Activated CD8-positive, alpha-beta T cell treated with anti-CD3 and anti-CD28 coated beads for 36 hours (primary cell): ENCODE measurements at regions not wholly inside any gene's neighbourhood (a gene's known extent, or its start where the extent isn't known, plus 50 kb on each side); places are given as distances from the start of the nearest gene placed in this dataset.
"Not testable (repeated sequence)": the region's sequence is repeated elsewhere in the genome, so short reads cannot be mapped to it uniquely, and the experiment has no call there.

Experiments used
- ATAC-seq: fragments of 200-7000 bp; cut with Tn5 transposase; one replicate; pipeline ENCODE4 v1.10.0; 2021; ENCODE audit warnings: mild to moderate bottlenecking, moderate library complexity
- CTCF ChIA-PET: fragments of 350-600 bp; sonication (Branson Sonifier 250); formaldehyde crosslinking; loops from one replicate; lab custom pipeline; 2021; ENCODE audit warnings: antibody characterized with exemption; lab: Charles Lee
- POLR2A ChIA-PET: fragments of 350-600 bp; sonication (Branson Sonifier 250); formaldehyde crosslinking; loops from one replicate; lab custom pipeline; 2021; ENCODE audit warnings: antibody characterized with exemption; lab: Charles Lee
- DNase-seq: peaks from one replicate; pipeline ENCODE4 v3.0.0-alpha.2; 2020
- H3K27ac Mint-ChIP-seq: one replicate; pipeline ENCODE4 v1.8.0; 2021; ENCODE audit warnings: mild to moderate bottlenecking, mixed read lengths
- H3K27me3 Mint-ChIP-seq: one replicate; pipeline ENCODE4 v1.8.0; 2021; ENCODE audit warnings: mixed read lengths
- H3K36me3 Mint-ChIP-seq: one replicate; pipeline ENCODE4 v1.8.0; 2021; ENCODE audit warnings: low read depth, mixed read lengths
- H3K4me1 Mint-ChIP-seq: one replicate; pipeline ENCODE4 v1.8.0; 2021; ENCODE audit warnings: low read depth, mixed read lengths
- H3K4me3 Mint-ChIP-seq: one replicate; pipeline ENCODE4 v1.8.0; 2021; ENCODE audit warnings: mild to moderate bottlenecking, moderate library complexity, mixed read lengths
- H3K9me3 Mint-ChIP-seq: one replicate; pipeline ENCODE4 v1.8.0; 2021; ENCODE audit warnings: mixed read lengths
- CTCF ChIP-seq: fragments of 200-600 bp; IDR thresholded peaks from one replicate; pipeline ENCODE4 v1.8.0; 2022; ENCODE audit warnings: antibody characterized with exemption, mild to moderate bottlenecking
- intact Hi-C: fragments of 100-400 bp; cut with micrococcal nuclease; formaldehyde crosslinking; loops from one replicate; pipeline ENCODE4 v1.10.0; 2022

- ChIA-PET CTCF (no interaction called here), POLR2A (no interaction called here)
- H3K27me3 Mint-ChIP-seq = no peaks in the 10 kb centered on the region
- intact Hi-C loops = no loop called here
- ATAC-seq (no peak), DNase-seq (no peak)
- H3K36me3 Mint-ChIP-seq = no peaks in the 10 kb centered on the region
- no peak overlapping the region for H3K4me3 Mint-ChIP-seq
- no peak overlapping the region for H3K27ac Mint-ChIP-seq
- H3K9me3 Mint-ChIP-seq = peaks cover 6% of the 10 kb centered on the region
- H3K4me1 Mint-ChIP-seq = no peaks in the 10 kb centered on the region
- TF ChIP-seq CTCF = no peak
Measured at GRCh38 chr7:50849991-50850390, 67.3 kb upstream of the GRB10 start.

- no peak for TF ChIP-seq CTCF
- H3K9me3 Mint-ChIP-seq = peaks cover 7% of the 10 kb centered on the region
- H3K27me3 Mint-ChIP-seq = no peaks in the 10 kb centered on the region
- intact Hi-C loops = no loop called here
- ChIA-PET POLR2A (interaction anchor here (0.5 kb wide), 1 partner anchor 79 kb away, joined by 3 read pairs; no protein-coding TSS in a partner anchor), CTCF (interaction anchor here (1.1 kb wide), 1 partner anchor 96 kb away, joined by 3 read pairs; no protein-coding TSS in a partner anchor)
- H3K4me1 Mint-ChIP-seq = no peaks in the 10 kb centered on the region
- DNase-seq (no peak), ATAC-seq (no peak)
- H3K27ac Mint-ChIP-seq = no peak overlapping the region
- H3K4me3 Mint-ChIP-seq = no peak overlapping the region
- H3K36me3 Mint-ChIP-seq = no peaks in the 10 kb centered on the region
Measured at GRCh38 chr7:50848203-50848602, 65.5 kb upstream of the GRB10 start.

- H3K36me3 Mint-ChIP-seq, H3K27ac Mint-ChIP-seq, POLR2A ChIA-PET, DNase-seq, H3K9me3 Mint-ChIP-seq, intact Hi-C loops, CTCF ChIA-PET, H3K4me3 Mint-ChIP-seq, H3K4me1 Mint-ChIP-seq, ATAC-seq: not testable (repeated sequence)
- peaks cover 10% of the 10 kb centered on the region for H3K27me3 Mint-ChIP-seq
Measured at GRCh38 chr7:50844861-50845260, 62.2 kb upstream of the GRB10 start.

- no peaks in the 10 kb centered on the region for H3K4me1 Mint-ChIP-seq
- no peak for ATAC-seq
- peaks cover 7% of the 10 kb centered on the region for H3K9me3 Mint-ChIP-seq
- POLR2A ChIA-PET = no interaction called here
- H3K27me3 Mint-ChIP-seq = peaks cover 14% of the 10 kb centered on the region
- no peak for DNase-seq
- H3K4me3 Mint-ChIP-seq = no peak overlapping the region
- no peak for TF ChIP-seq CTCF
- intact Hi-C loops = no loop called here
- no peak overlapping the region for H3K27ac Mint-ChIP-seq
- CTCF ChIA-PET = no interaction called here
- no peaks in the 10 kb centered on the region for H3K36me3 Mint-ChIP-seq
Measured at GRCh38 chr7:50842041-50842440, 59.3 kb upstream of the GRB10 start.

- no peak for TF ChIP-seq CTCF
- Mint-ChIP-seq H3K27ac (no peak overlapping the region), H3K36me3 (no peaks in the 10 kb centered on the region), H3K9me3 (no peaks in the 10 kb centered on the region), H3K4me3 (no peak overlapping the region), H3K27me3 (peaks cover 24% of the 10 kb centered on the region), H3K4me1 (no peaks in the 10 kb centered on the region)
- intact Hi-C loops = no loop called here
- CTCF ChIA-PET = interaction anchor here (1.5 kb wide), 1 partner anchor 10 kb away, joined by 4 read pairs; no protein-coding TSS in a partner anchor
- no peak for DNase-seq
- POLR2A ChIA-PET = interaction anchor here (0.5 kb wide), 1 partner anchor 1885 kb away, joined by 3 read pairs; no protein-coding TSS in a partner anchor
- ATAC-seq = no peak
Measured at GRCh38 chr7:50838675-50839377, 56.1 kb upstream of the GRB10 start.
